ENCODE measurements at regions not wholly inside any gene's neighbourhood (a gene's known extent, or its start where the extent isn't known, plus 50 kb on each side); places are given as distances from the start of the nearest gene placed in this dataset.

DNA sequence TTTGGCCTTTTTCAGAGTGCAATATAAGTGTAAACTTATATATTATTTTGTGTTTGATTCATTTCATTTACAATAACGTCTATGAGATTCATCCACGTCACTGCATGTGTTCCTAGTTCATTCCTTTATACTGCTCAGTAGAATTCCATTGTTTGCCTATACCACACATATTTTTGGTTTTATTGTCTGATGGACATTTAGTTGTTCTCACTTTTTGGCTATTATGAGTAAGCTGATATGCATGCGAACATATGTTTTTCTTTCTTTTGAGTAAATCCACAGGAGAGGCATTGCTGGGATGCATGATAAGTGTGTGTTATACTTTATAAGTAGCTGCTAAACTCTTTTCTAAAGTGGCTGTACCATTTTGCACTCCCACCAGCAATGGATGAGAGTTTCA, 314.8 kb upstream of the HS6ST1 start:
- TF ChIP-seq, protein P1, sequence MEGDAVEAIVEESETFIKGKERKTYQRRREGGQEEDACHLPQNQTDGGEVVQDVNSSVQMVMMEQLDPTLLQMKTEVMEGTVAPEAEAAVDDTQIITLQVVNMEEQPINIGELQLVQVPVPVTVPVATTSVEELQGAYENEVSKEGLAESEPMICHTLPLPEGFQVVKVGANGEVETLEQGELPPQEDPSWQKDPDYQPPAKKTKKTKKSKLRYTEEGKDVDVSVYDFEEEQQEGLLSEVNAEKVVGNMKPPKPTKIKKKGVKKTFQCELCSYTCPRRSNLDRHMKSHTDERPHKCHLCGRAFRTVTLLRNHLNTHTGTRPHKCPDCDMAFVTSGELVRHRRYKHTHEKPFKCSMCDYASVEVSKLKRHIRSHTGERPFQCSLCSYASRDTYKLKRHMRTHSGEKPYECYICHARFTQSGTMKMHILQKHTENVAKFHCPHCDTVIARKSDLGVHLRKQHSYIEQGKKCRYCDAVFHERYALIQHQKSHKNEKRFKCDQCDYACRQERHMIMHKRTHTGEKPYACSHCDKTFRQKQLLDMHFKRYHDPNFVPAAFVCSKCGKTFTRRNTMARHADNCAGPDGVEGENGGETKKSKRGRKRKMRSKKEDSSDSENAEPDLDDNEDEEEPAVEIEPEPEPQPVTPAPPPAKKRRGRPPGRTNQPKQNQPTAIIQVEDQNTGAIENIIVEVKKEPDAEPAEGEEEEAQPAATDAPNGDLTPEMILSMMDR (IDR thresholded peaks at IDR 0.05; ENCODE audit: insufficient read depth, low read depth, low read length) = no peak
- H3K4me3 ChIP-seq (ENCODE audit: low read depth, low read length) = no peak overlapping the region
- no peak for DNase-seq (ENCODE audit: low read depth)

DNA sequence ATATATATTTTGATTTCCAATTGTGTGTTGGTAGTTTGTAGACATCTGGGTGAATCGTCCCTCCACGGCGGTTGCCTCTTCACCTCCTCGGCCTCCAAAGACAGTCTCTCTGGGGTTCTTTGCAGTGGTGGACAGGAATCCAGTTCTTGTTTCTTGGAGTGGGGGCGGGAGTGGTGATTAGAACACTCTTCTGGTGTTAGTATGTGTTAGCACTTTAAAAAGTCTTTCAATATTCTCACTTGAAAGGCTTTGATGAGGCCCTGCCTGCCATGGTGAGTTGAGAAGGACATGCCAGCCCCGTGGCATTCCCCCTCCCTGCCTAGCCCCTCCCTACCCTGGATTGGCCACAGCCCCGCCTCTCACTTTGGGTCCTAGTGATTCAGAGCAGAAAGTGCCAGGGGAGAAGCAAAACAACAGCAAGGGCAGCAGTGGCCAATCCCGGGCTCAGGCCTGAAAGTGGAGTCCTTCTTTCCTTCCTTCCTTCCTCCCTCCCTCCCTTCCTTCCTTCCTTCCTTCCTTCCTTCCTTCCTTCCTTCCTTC, 316.8 kb upstream of the HS6ST1 start:
- no peak overlapping the region for H3K4me3 ChIP-seq (ENCODE audit: low read depth, low read length)
- DNase-seq (ENCODE audit: low read depth) = no peak
- TF ChIP-seq, protein P1 (IDR thresholded peaks at IDR 0.05; ENCODE audit: insufficient read depth, low read depth, low read length) = no peak

DNA sequence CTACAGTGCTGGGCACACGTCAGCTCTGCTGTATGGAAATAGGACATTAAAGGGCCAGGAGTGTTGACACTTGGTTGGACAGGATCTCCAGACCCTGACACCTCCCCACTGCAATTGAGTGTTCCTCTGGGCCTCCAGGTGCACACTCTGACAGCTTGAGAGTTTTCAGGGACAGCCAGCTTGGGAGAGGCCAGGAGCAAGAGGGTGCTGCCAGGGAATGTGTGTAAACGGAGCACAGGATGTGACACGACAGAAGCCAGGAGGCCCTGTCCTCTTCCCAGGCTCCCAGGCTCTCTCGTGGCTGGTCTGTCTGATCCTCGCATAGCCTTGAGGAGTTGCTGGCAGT, 318.1 kb upstream of the HS6ST1 start:
- TF ChIP-seq, protein P1 (IDR thresholded peaks at IDR 0.05; ENCODE audit: insufficient read depth, low read depth, low read length) = no peak
- DNase-seq (ENCODE audit: low read depth) = no peak
- no peak overlapping the region for H3K4me3 ChIP-seq (ENCODE audit: low read depth, low read length)

DNA sequence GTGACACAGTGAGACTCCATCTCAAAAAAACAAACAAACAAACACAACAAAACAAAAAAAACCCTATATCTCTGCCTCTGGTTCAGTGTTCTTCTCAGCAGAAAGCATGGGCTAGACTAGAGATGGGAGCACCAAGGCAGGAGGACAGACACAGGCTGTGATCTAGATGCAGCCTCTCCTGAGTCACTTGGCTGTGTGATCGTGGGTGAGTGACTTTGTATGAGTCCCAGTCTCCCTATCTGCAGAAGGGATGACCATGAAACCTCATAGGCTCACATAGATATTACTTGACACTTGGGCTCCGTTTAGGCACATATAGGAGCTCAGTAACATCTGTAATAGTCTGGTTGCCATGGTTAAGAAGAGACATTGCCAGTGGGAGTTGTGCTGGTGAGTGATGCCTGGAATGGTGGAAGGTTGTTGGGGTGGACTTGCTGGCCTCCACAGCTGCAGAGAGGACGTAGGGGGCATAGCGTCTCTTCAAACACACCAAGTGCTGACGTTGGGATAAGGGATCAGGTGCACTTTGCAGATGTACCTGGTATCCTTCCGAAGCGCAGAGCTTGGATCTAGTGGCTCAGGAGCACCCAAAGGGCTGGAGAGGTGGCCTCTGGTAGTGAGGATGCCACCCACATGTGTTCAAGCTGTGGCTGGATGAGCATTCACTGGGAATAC, 318.9 kb upstream of the HS6ST1 start:
- DNase-seq (ENCODE audit: low read depth) = no peak

DNA sequence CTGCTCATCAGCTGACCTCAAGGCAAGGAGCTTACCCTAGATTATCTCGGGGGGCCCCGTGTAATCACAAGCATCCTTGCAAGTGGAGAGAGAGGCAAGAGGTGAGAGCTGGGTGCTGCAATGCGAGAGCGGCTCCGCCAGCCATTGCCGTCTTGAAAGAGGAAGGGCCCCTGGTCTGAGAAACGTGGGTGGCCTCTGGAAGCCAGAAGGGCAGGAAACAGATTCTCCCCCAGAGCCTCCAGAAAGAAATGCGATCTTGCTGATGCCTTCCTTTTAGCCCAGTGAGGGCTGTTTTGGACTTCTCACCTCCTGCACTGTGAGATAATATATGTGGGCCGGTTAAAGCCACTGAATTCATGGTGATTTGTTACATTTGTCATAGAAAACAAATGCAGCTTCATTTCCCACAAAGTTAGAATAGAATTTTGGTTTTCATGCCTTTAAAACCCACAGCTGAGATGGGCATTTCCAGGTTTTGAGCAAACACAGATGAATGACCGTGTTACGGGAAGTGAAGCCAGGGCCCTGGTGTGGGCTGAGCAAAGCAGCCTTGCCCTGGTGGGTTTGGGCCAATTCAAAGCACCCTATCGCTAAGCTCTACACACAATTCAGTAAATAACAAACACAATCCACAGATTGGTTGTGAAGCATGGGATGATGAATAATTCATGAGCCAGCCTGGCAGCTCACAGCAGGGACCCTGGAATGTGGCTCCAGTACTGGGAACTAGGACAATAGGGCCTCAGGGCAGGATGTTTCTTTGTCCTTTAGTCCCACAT, 319.9 kb upstream of the HS6ST1 start:
- TF ChIP-seq, protein P1 (IDR thresholded peaks at IDR 0.05; ENCODE audit: insufficient read depth, low read depth, low read length) = no peak
- DNase-seq (ENCODE audit: low read depth) = no peak
- no peak overlapping the region for H3K4me3 ChIP-seq (ENCODE audit: low read depth, low read length)

More for the DNA sequence above, 318.9 kb upstream of the HS6ST1 start:
- TF ChIP-seq, protein P1 (IDR thresholded peaks at IDR 0.05; ENCODE audit: insufficient read depth, low read depth, low read length) = no peak
- no peak overlapping the region for H3K4me3 ChIP-seq (ENCODE audit: low read depth, low read length)

DNA sequence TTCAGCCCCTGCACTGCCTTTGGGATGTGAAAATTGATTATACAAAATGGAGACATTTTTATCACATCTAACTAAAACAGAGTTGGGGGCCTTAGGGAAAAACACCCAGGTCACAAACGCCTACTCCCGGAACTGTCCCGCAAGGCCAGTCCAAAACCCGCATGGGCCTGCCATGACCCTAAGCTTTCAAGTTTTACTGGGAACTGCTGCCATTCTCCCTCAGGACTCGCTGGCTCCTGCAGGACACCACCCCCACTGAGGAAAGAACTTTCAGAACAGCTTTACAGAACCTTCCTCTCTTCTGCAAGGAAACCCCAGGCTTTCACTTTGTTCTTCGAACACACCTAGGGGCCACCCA, 320.4 kb upstream of the HS6ST1 start:
- no peak for DNase-seq (ENCODE audit: low read depth)
- H3K4me3 ChIP-seq (ENCODE audit: low read depth, low read length) = no peak overlapping the region
- TF ChIP-seq, protein P1 (IDR thresholded peaks at IDR 0.05; ENCODE audit: insufficient read depth, low read depth, low read length) = no peak

Measured in fibroblast of villous mesenchyme (primary cell).